GM12878 (cell line): ENCODE measurements at regions not wholly inside any gene's neighbourhood (a gene's known extent, or its start where the extent isn't known, plus 50 kb on each side); places are given as distances from the start of the nearest gene placed in this dataset.

Experiments used
- ATAC-seq: fragments of 200-7000 bp; cut with Tn5 transposase; 3 replicates; pipeline ENCODE4 v1.9.1; 2020; ENCODE audit warnings: mild to moderate bottlenecking, moderate library complexity
- BruUV-seq: library from RNA; stranded (reverse); fragments of 400-500 nt; replicated peaks from 2 replicates; lab custom pipeline; 2021; lab: Mats Ljungman, UMichigan
- CTCF ChIA-PET: fragments of 300-600 bp; sonication (Branson Sonifier 250); formaldehyde crosslinking; extraction: SDS; loops from one replicate; lab custom pipeline; 2021; ENCODE audit warnings: inconsistent platforms; lab: Yijun Ruan, JAX
- POLR2A ChIA-PET: fragments of 350-600 bp; formaldehyde crosslinking; extraction: SDS; loops from one replicate; lab custom pipeline; 2021; ENCODE audit warnings: inconsistent platforms; lab: Charles Lee
- RAD21 ChIA-PET: fragments of 300-600 bp; sonication (Branson Sonifier 250); formaldehyde crosslinking; loops from one replicate; lab custom pipeline; 2023; ENCODE audit warnings: antibody characterized with exemption; ENCODE audit not compliant: unreplicated experiment; lab: Charles Lee
- SMC1A ChIA-PET: fragments of 300-600 bp; sonication (Branson Sonifier 250); formaldehyde crosslinking; loops from one replicate; lab custom pipeline; 2023; ENCODE audit not compliant: unreplicated experiment, uncharacterized antibody; lab: Charles Lee
- DNase-seq: peaks from one replicate; pipeline ENCODE4 v3.0.0-alpha.2; 2011; ENCODE audit warnings: low read depth, low spot score
- FAIRE-seq: peaks from 3 replicates; lab custom pipeline; 2011; peaks lifted over from hg19 to GRCh38; lab: Jason Lieb, UNC
- H2AFZ ChIP-seq: 2 replicates; pipeline ENCODE4 v1.6.0; 2011; ENCODE audit warnings: low read depth, low read length, control low read depth; ENCODE audit not compliant: control insufficient read depth
- H3K27ac ChIP-seq: 2 replicates; pipeline ENCODE4 v1.5.1; 2011; ENCODE audit warnings: control low read depth; ENCODE audit not compliant: control insufficient read depth, insufficient read depth
- H3K27me3 ChIP-seq, 2 experiments: replicated peaks in 1 of 2; 2 replicates each; pipeline versions ENCODE4 v1.6.0 to v1.6.1; 2011; ENCODE audit warnings: low read length in 1 of 2; ENCODE audit not compliant: control insufficient read depth in 2 of 2, insufficient read depth in 2 of 2
- H3K36me3 ChIP-seq, 2 experiments: 2 replicates each; pipeline ENCODE4 v1.5.1; 2011; ENCODE audit warnings: low read length in 1 of 2; ENCODE audit not compliant: control insufficient read depth in 2 of 2, insufficient read depth in 2 of 2
- H3K4me1 ChIP-seq: 2 replicates; pipeline ENCODE4 v1.6.1; 2011; ENCODE audit warnings: mild to moderate bottlenecking, low read length, moderate library complexity, mixed read lengths; ENCODE audit not compliant: control insufficient read depth, insufficient read depth
- H3K4me2 ChIP-seq: 2 replicates; pipeline ENCODE4 v1.6.0; 2011; ENCODE audit warnings: control low read depth; ENCODE audit not compliant: control insufficient read depth, insufficient read depth
- H3K4me3 ChIP-seq: fragments of 200-600 bp; sonication (generic); 2 replicates; pipeline ENCODE4 v1.5.1; 2016
- H3K79me2 ChIP-seq: 2 replicates; pipeline ENCODE4 v1.6.0; 2011; ENCODE audit warnings: low read length; ENCODE audit not compliant: control insufficient read depth, insufficient read depth
- H3K9ac ChIP-seq: 2 replicates; pipeline ENCODE4 v1.8.0; 2011; ENCODE audit warnings: low read length, control low read depth, mixed read lengths; ENCODE audit not compliant: control insufficient read depth, insufficient read depth
- H3K9me3 ChIP-seq: replicated peaks from 3 replicates; pipeline ENCODE4 v1.5.1; 2011; ENCODE audit warnings: mild to moderate bottlenecking, low read length; ENCODE audit not compliant: control insufficient read depth, insufficient read depth
- H4K20me1 ChIP-seq: 2 replicates; pipeline ENCODE4 v1.6.0; 2011; ENCODE audit not compliant: control insufficient read depth, insufficient read depth
- BCL3 ChIP-seq: IDR thresholded peaks from 2 replicates; pipeline ENCODE4 v1.6.1; 2011; ENCODE audit warnings: borderline replicate concordance, low read depth, mild to moderate bottlenecking, moderate library complexity, low read length; ENCODE audit not compliant: insufficient read depth, poor library complexity, severe bottlenecking
- CBX3 ChIP-seq: fragments of 200-600 bp; sonication (generic); IDR thresholded peaks from 2 replicates; pipeline ENCODE4 v1.6.1; 2016; ENCODE audit warnings: low read depth, borderline replicate concordance
- CHD4 ChIP-seq: fragments of 200-600 bp; sonication (generic); IDR thresholded peaks from 2 replicates; pipeline ENCODE4 v1.6.1; 2016; ENCODE audit warnings: mild to moderate bottlenecking
- CREM ChIP-seq: IDR thresholded peaks from 2 replicates; pipeline ENCODE4 v1.6.1; 2014; ENCODE audit warnings: antibody characterized with exemption, low read depth
- EP300 ChIP-seq, 2 experiments: fragments of 150-350 bp in 1 of 2; IDR thresholded peaks; 2 replicates each; pipeline ENCODE4 v1.6.1; 2011 to 2012; ENCODE audit warnings: low read depth in 2 of 2, low read length in 2 of 2, borderline replicate concordance in 1 of 2, improper control_type of control experiment in 1 of 2, inconsistent platforms in 1 of 2; ENCODE audit not compliant: control insufficient read depth in 1 of 2
- EZH2 ChIP-seq: IDR thresholded peaks from 2 replicates; pipeline ENCODE4 v1.6.1; 2012; ENCODE audit warnings: low read depth, mild to moderate bottlenecking, control low read depth, inconsistent platforms, low read length, borderline replicate concordance; ENCODE audit not compliant: control insufficient read depth
- MYC ChIP-seq: IDR thresholded peaks from 2 replicates; pipeline ENCODE4 v1.6.1; 2011; ENCODE audit warnings: mild to moderate bottlenecking, low read length, moderate library complexity, inconsistent platforms; ENCODE audit not compliant: insufficient read depth, insufficient replicate concordance, insufficient read length, severe bottlenecking
- NFXL1 ChIP-seq: fragments of 450-650 bp; IDR thresholded peaks from 2 replicates; pipeline ENCODE4 v1.6.1; 2017; ENCODE audit warnings: antibody characterized with exemption, mild to moderate bottlenecking, borderline replicate concordance
- RCOR1 ChIP-seq: conservative IDR thresholded peaks from 2 replicates; pipeline ENCODE4 v1.6.1; 2012; ENCODE audit warnings: low read depth, low read length, improper control_type of control experiment
- RELA ChIP-seq: fragments of 450-650 bp; IDR thresholded peaks from 2 replicates; pipeline ENCODE4 v1.8.0; 2014; ENCODE audit warnings: borderline replicate concordance; ENCODE audit not compliant: partially characterized antibody
- SIN3A ChIP-seq: IDR thresholded peaks from 2 replicates; pipeline ENCODE4 v1.6.1; 2012; ENCODE audit warnings: low read depth, low read length, improper control_type of control experiment
- SIX5 ChIP-seq: IDR thresholded peaks from 2 replicates; pipeline ENCODE4 v1.6.1; 2011; ENCODE audit warnings: mild to moderate bottlenecking, low read depth, low read length, moderate library complexity; ENCODE audit not compliant: severe bottlenecking
- STAT3 ChIP-seq: IDR thresholded peaks from 2 replicates; pipeline ENCODE4 v1.6.1; 2011; ENCODE audit warnings: low read depth, low read length, improper control_type of control experiment
- TCF12 ChIP-seq: IDR thresholded peaks from 2 replicates; pipeline ENCODE4 v1.6.1; 2011; ENCODE audit warnings: low read depth, mild to moderate bottlenecking, low read length
- ZNF217 ChIP-seq: fragments of 450-650 bp; IDR thresholded peaks from 2 replicates; pipeline ENCODE4 v1.6.1; 2017; ENCODE audit warnings: antibody characterized with exemption, mild to moderate bottlenecking
- WGBS: methylation state at CpG from one replicate; pipeline ENCODE4 v1.1.6; 2016; ENCODE audit warnings: low lambda C conversion rate; ENCODE audit not compliant: insufficient replicate concordance, insufficient coverage; ENCODE audit errors: missing lambda C conversion rate; 5-methylcytosine and 5-hydroxymethylcytosine counted together
- in situ Hi-C: fragments of 300-500 bp; cut with MboI; formaldehyde crosslinking; loops from 9 replicates; pipeline ENCODE4 v1.14.3; 2018; ENCODE audit warnings: mixed read lengths
- intact Hi-C: fragments of 100-400 bp; cut with micrococcal nuclease; formaldehyde crosslinking; loops from one replicate; pipeline ENCODE4 v1.14.2; 2022; ENCODE audit not compliant: unreplicated experiment

GRCh38 chr18:76188097-76188496 is 306.9 kb downstream of the ZNF516 start:
- no peak overlapping the region for H3K27ac ChIP-seq
- ChIA-PET SMC1A (interaction anchor here (0.7 kb wide), 1 partner anchor 163 kb away, joined by 3 read pairs; no protein-coding TSS in a partner anchor), CTCF (no interaction called here), RAD21 (no interaction called here)
- ATAC-seq (no peak), FAIRE-seq (no peak)
- 6% methylated on average over 1 of the region's 1 CpG for WGBS
- intact Hi-C loops = no loop called here
- no peaks in the 10 kb centered on the region for H3K4me1 ChIP-seq
- no peaks in the 10 kb centered on the region for H4K20me1 ChIP-seq
- no peak overlapping the region for H2AFZ ChIP-seq
- no peaks in the 10 kb centered on the region for H3K9me3 ChIP-seq
- BruUV-seq = no TSS peak
- no peaks in the 10 kb centered on the region for H3K27me3 ChIP-seq
- no peak for TF ChIP-seq EZH2
- TF ChIP-seq SIN3A = no peak
- no peak for TF ChIP-seq CHD4
- TF ChIP-seq MYC = no peak
- TF ChIP-seq TCF12 = no peak
- no peak for TF ChIP-seq STAT3
- no peak for TF ChIP-seq CBX3
- no peak for TF ChIP-seq SIX5
- no peak for TF ChIP-seq EP300 (IDR thresholded peaks at IDR 0.05; ENCODE audit: borderline replicate concordance in 1 of 2, control insufficient read depth in 1 of 2, low read depth in 2 of 2, low read length in 2 of 2)
- no peak for TF ChIP-seq CREM
- no peak for TF ChIP-seq ZNF217
- no peak for TF ChIP-seq RELA
- no peak for TF ChIP-seq RCOR1
- no peak for TF ChIP-seq BCL3
- no peak for TF ChIP-seq NFXL1
- TF ChIP-seq, all 136 proteins: peak for 0
- Histone ChIP-seq H3K79me2 (no peaks in the 10 kb centered on the region), H3K4me2 (no peak overlapping the region), H3K36me3 (no peaks in the 10 kb centered on the region), H3K4me3 (no peak overlapping the region), H3K9ac (no peak overlapping the region)
- no peak for DNase-seq
- POLR2A ChIA-PET = no interaction called here
- in situ Hi-C loops = no loop called here
